ENCODE measurements at regions not wholly inside any gene's neighbourhood (a gene's known extent, or its start where the extent isn't known, plus 50 kb on each side); places are given as distances from the start of the nearest gene placed in this dataset.

DNA sequence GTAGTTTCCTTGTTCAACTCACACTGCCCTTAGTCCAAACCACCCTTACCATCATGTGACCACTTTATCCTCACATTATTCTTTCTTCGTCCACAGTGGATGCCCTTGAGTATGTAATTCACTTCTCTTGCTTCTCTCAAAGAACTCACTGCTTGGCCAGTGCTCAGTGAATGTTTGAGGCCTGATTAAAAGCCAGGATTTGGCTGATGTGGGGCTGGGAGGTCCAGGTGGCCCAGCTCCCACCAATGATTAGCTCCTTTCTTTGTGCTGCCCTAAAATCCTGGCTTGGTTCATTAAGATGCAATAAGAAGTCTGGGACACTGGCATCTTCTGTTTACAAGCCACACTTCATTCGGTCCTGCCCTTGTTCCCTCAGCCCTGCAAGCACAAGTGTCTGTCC is 97.8 kb upstream of the CELF4 start:
- CTCF ChIA-PET = no interaction called here
- Histone ChIP-seq H3K9ac (ENCODE audit: low read length) (no peak overlapping the region), H3K9me2 (replicated peaks; ENCODE audit: low read length) (no peaks in the 10 kb centered on the region), H3K4me2 (ENCODE audit: low read length) (no peak overlapping the region), H3K36me3 (ENCODE audit: low read depth, low read length) (no peaks in the 10 kb centered on the region), H4K20me1 (ENCODE audit: low read length) (no peaks in the 10 kb centered on the region), H3F3A (ENCODE audit: low read length, unreplicated experiment) (no peaks in the 10 kb centered on the region), H2AFZ (ENCODE audit: low read length) (no peak overlapping the region), H3K27ac (ENCODE audit: low read length) (no peak overlapping the region), H3K9me3 (ENCODE audit: low read length) (no peaks in the 10 kb centered on the region), H3K4me3 (ENCODE audit: low read length) (no peak overlapping the region), H3K79me2 (ENCODE audit: low read length) (no peaks in the 10 kb centered on the region), H3K27me3 (ENCODE audit: low read length) (no peaks in the 10 kb centered on the region), H3K4me1 (ENCODE audit: insufficient read depth, low read length) (no peaks in the 10 kb centered on the region)
- intact Hi-C loops (cut with micrococcal nuclease) = no loop called here
- POLR2A ChIA-PET (ENCODE audit: unreplicated experiment) = no interaction called here
- no peak for DNase-seq
- BruUV-seq (replicated peaks) = no TSS peak
- TF ChIP-seq EZH2 (IDR thresholded peaks at IDR 0.05; ENCODE audit: low read length, unreplicated experiment) = no peak
- no peak for TF ChIP-seq EZH2phosphoT487 (IDR thresholded peaks at IDR 0.05; ENCODE audit: borderline replicate concordance, low read length)
- TF ChIP-seq CTCF (conservative IDR thresholded peaks at IDR 0.05; ENCODE audit: low read depth, low read length) = no peak
- ATAC-seq = no peak

GRCh38 chr18:37662546-37663339 is 97.1 kb upstream of the CELF4 start:
- Histone ChIP-seq H2AFZ (ENCODE audit: low read length) (no peak overlapping the region), H4K20me1 (ENCODE audit: low read length) (no peaks in the 10 kb centered on the region), H3K27me3 (ENCODE audit: low read length) (no peaks in the 10 kb centered on the region), H3F3A (ENCODE audit: low read length, unreplicated experiment) (no peaks in the 10 kb centered on the region), H3K36me3 (ENCODE audit: low read depth, low read length) (no peaks in the 10 kb centered on the region), H3K9me2 (replicated peaks; ENCODE audit: low read length) (no peaks in the 10 kb centered on the region), H3K27ac (ENCODE audit: low read length) (no peak overlapping the region), H3K4me2 (ENCODE audit: low read length) (no peak overlapping the region), H3K4me3 (ENCODE audit: low read length) (no peak overlapping the region), H3K9ac (ENCODE audit: low read length) (no peak overlapping the region), H3K4me1 (ENCODE audit: insufficient read depth, low read length) (no peaks in the 10 kb centered on the region), H3K79me2 (ENCODE audit: low read length) (no peaks in the 10 kb centered on the region), H3K9me3 (ENCODE audit: low read length) (no peaks in the 10 kb centered on the region)
- ChIA-PET POLR2A (ENCODE audit: unreplicated experiment) (no interaction called here), CTCF (no interaction called here)
- no TSS peak for BruUV-seq (replicated peaks)
- DNase-seq = no peak
- intact Hi-C loops (cut with micrococcal nuclease) = no loop called here
- TF ChIP-seq CTCF (conservative IDR thresholded peaks at IDR 0.05; ENCODE audit: low read depth, low read length) (no peak), EZH2phosphoT487 (IDR thresholded peaks at IDR 0.05; ENCODE audit: borderline replicate concordance, low read length) (no peak), EZH2 (IDR thresholded peaks at IDR 0.05; ENCODE audit: low read length, unreplicated experiment) (no peak)
- no peak for ATAC-seq

GRCh38 chr18:37662099-37662498 is 96.5 kb upstream of the CELF4 start:
- Histone ChIP-seq H3K4me3 (ENCODE audit: low read length) (no peak overlapping the region), H3K27me3 (ENCODE audit: low read length) (no peaks in the 10 kb centered on the region), H3K79me2 (ENCODE audit: low read length) (no peaks in the 10 kb centered on the region), H3K4me2 (ENCODE audit: low read length) (no peak overlapping the region), H3F3A (ENCODE audit: low read length, unreplicated experiment) (no peaks in the 10 kb centered on the region), H3K9me3 (ENCODE audit: low read length) (no peaks in the 10 kb centered on the region), H3K9ac (ENCODE audit: low read length) (no peak overlapping the region), H3K36me3 (ENCODE audit: low read depth, low read length) (no peaks in the 10 kb centered on the region), H4K20me1 (ENCODE audit: low read length) (no peaks in the 10 kb centered on the region), H3K27ac (ENCODE audit: low read length) (no peak overlapping the region), H3K9me2 (replicated peaks; ENCODE audit: low read length) (no peaks in the 10 kb centered on the region), H3K4me1 (ENCODE audit: insufficient read depth, low read length) (no peaks in the 10 kb centered on the region), H2AFZ (ENCODE audit: low read length) (no peak overlapping the region)
- no peak for TF ChIP-seq CTCF (conservative IDR thresholded peaks at IDR 0.05; ENCODE audit: low read depth, low read length)
- no peak for TF ChIP-seq EZH2phosphoT487 (IDR thresholded peaks at IDR 0.05; ENCODE audit: borderline replicate concordance, low read length)
- no peak for TF ChIP-seq EZH2 (IDR thresholded peaks at IDR 0.05; ENCODE audit: low read length, unreplicated experiment)
- no peak for DNase-seq
- ATAC-seq = no peak
- BruUV-seq (replicated peaks) = no TSS peak
- ChIA-PET POLR2A (ENCODE audit: unreplicated experiment) (no interaction called here), CTCF (no interaction called here)
- intact Hi-C loops (cut with micrococcal nuclease) = no loop called here
